ENCODE measurements at regions not wholly inside any gene's neighbourhood (a gene's known extent, or its start where the extent isn't known, plus 50 kb on each side); places are given as distances from the start of the nearest gene placed in this dataset.

- H3K36me3 ChIP-seq = no peaks in the 10 kb centered on the region
- no peak overlapping the region for H3K4me3 ChIP-seq (replicated peaks in 1 of 3)
- TF ChIP-seq POLR2A (IDR thresholded peaks at IDR 0.05) (no peak), CTCF (IDR thresholded peaks at IDR 0.05) (no peak)
- WGBS, 2 donors = 64 to 75% methylated on average over 1 of the region's 1 CpG
- DNase-seq = no peak
- no peaks in the 10 kb centered on the region for H3K9me3 ChIP-seq
- intact Hi-C loops (cut with DNase I) = no loop called here
- no peak overlapping the region for H3K27ac ChIP-seq
- no peaks in the 10 kb centered on the region for H3K4me1 ChIP-seq
- no peaks in the 10 kb centered on the region for H3K27me3 ChIP-seq
These were observed 836.3 kb downstream of the SQOR start for GRCh38 chr15:46471096-46471495.

GRCh38 chr15:46489276-46489675 lies 854.4 kb downstream of the SQOR start:
- 84 to 94% methylated on average over 1 of the region's 1 CpG for WGBS, 2 donors
- intact Hi-C loops (cut with DNase I) = no loop called here

GRCh38 chr15:46496491-46497115 lies 861.8 kb downstream of the SQOR start:
- WGBS, 2 donors = 19 to 42% methylated on average over 1 of the region's 1 CpG
- intact Hi-C loops (cut with DNase I) = no loop called here
- no peak overlapping the region for H3K4me3 ChIP-seq (replicated peaks in 1 of 3)
- H3K27me3 ChIP-seq = no peaks in the 10 kb centered on the region
- no peaks in the 10 kb centered on the region for H3K4me1 ChIP-seq
- no peaks in the 10 kb centered on the region for H3K36me3 ChIP-seq
- no peaks in the 10 kb centered on the region for H3K9me3 ChIP-seq
- no peak for TF ChIP-seq POLR2A (IDR thresholded peaks at IDR 0.05)
- no peak for TF ChIP-seq CTCF (IDR thresholded peaks at IDR 0.05)
- no peak for DNase-seq
- H3K27ac ChIP-seq = no peak overlapping the region

More at GRCh38 chr15:46489276-46489675, 854.4 kb downstream of the SQOR start:
- Histone ChIP-seq H3K36me3 (no peaks in the 10 kb centered on the region), H3K9me3 (no peaks in the 10 kb centered on the region), H3K4me3 (replicated peaks in 1 of 3) (no peak overlapping the region), H3K4me1 (no peaks in the 10 kb centered on the region), H3K27ac (no peak overlapping the region), H3K27me3 (no peaks in the 10 kb centered on the region)
- TF ChIP-seq CTCF (IDR thresholded peaks at IDR 0.05) = no peak
- no peak for TF ChIP-seq POLR2A (IDR thresholded peaks at IDR 0.05)
- DNase-seq = no peak

- Histone ChIP-seq H3K4me3 (replicated peaks in 1 of 3) (no peak overlapping the region), H3K27ac (no peak overlapping the region), H3K27me3 (no peaks in the 10 kb centered on the region), H3K4me1 (no peaks in the 10 kb centered on the region), H3K36me3 (no peaks in the 10 kb centered on the region), H3K9me3 (no peaks in the 10 kb centered on the region)
- no peak for TF ChIP-seq CTCF (IDR thresholded peaks at IDR 0.05)
- TF ChIP-seq POLR2A (IDR thresholded peaks at IDR 0.05) = no peak
- intact Hi-C loops (cut with DNase I) = no loop called here
- no peak for DNase-seq
- WGBS, 2 donors = 66 to 71% methylated on average over 3 of the region's 3 CpGs
These were observed 867.8 kb downstream of the SQOR start for GRCh38 chr15:46502667-46503066.

GRCh38 chr15:46518381-46518780 lies 883.6 kb downstream of the SQOR start:
- Histone ChIP-seq H3K9me3 (no peaks in the 10 kb centered on the region), H3K36me3 (no peaks in the 10 kb centered on the region), H3K27ac (no peak overlapping the region), H3K27me3 (no peaks in the 10 kb centered on the region), H3K4me1 (no peaks in the 10 kb centered on the region), H3K4me3 (replicated peaks in 1 of 3) (no peak overlapping the region)
- intact Hi-C loops (cut with DNase I) = no loop called here
- TF ChIP-seq CTCF (IDR thresholded peaks at IDR 0.05) = no peak
- no peak for TF ChIP-seq POLR2A (IDR thresholded peaks at IDR 0.05)
- no peak for DNase-seq

All from thyroid gland (tissue), 4 donors.